ENCODE measurements at regions not wholly inside any gene's neighbourhood (a gene's known extent, or its start where the extent isn't known, plus 50 kb on each side); places are given as distances from the start of the nearest gene placed in this dataset.

GRCh38 chr4:188551156-188551555, 411.9 kb downstream of the TRIML1 start:
- ChIA-PET CTCF (no interaction called here), POLR2A (no interaction called here)
- Histone ChIP-seq H3K4me1 (ENCODE audit: control insufficient read depth, insufficient read depth, low read length) (0 out of 2 replicates have a peak, but pooled peaks cover 4% of the 10 kb centered on the region), H3K4me3 (ENCODE audit: low read depth, low read length) (no peak overlapping the region), H3K27ac (ENCODE audit: extremely low read depth, low read depth, low read length) (no peak overlapping the region), H3K9me3 (ENCODE audit: control insufficient read depth, insufficient read depth, low read depth, low read length) (no peaks in the 10 kb centered on the region), H3K36me3 (ENCODE audit: control insufficient read depth in 2 of 2, insufficient read depth in 1 of 2, low read length in 2 of 2) (no peaks in the 10 kb centered on the region)
- TF ChIP-seq, protein P1, sequence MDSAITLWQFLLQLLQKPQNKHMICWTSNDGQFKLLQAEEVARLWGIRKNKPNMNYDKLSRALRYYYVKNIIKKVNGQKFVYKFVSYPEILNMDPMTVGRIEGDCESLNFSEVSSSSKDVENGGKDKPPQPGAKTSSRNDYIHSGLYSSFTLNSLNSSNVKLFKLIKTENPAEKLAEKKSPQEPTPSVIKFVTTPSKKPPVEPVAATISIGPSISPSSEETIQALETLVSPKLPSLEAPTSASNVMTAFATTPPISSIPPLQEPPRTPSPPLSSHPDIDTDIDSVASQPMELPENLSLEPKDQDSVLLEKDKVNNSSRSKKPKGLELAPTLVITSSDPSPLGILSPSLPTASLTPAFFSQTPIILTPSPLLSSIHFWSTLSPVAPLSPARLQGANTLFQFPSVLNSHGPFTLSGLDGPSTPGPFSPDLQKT (IDR thresholded peaks at IDR 0.05; ENCODE audit: borderline replicate concordance, low read depth, low read length): no peak
- TF ChIP-seq ZNF645 (tag by site-specific recombination; IDR thresholded peaks at IDR 0.05) (no peak), ZNF274 (IDR thresholded peaks at IDR 0.05; ENCODE audit: low read length) (no peak), ZNF274 (tag by site-specific recombination; IDR thresholded peaks at IDR 0.05; ENCODE audit: borderline replicate concordance) (no peak), OVOL3 (tag by site-specific recombination; IDR thresholded peaks at IDR 0.05) (no peak), ZNF174 (tag by site-specific recombination; IDR thresholded peaks at IDR 0.05) (no peak), ZNF514 (tag by site-specific recombination; IDR thresholded peaks at IDR 0.05) (no peak), ZNF768 (tag by site-specific recombination; IDR thresholded peaks at IDR 0.05) (no peak), KLF1 (tag by site-specific recombination; IDR thresholded peaks at IDR 0.05) (no peak), ZNF138 (tag by site-specific recombination; IDR thresholded peaks at IDR 0.05; ENCODE audit: borderline replicate concordance) (no peak), ZNF214 (tag by site-specific recombination; IDR thresholded peaks at IDR 0.05; ENCODE audit: borderline replicate concordance) (no peak), ZNF391 (tag by site-specific recombination; IDR thresholded peaks at IDR 0.05; ENCODE audit: borderline replicate concordance, low read depth) (no peak), GFI1B (tag by site-specific recombination; IDR thresholded peaks at IDR 0.05) (no peak), ZNF423 (tag by site-specific recombination; IDR thresholded peaks at IDR 0.05) (no peak), ZNF660 (tag by site-specific recombination; IDR thresholded peaks at IDR 0.05) (no peak), ZNF2 (tag by site-specific recombination; IDR thresholded peaks at IDR 0.05) (no peak), ZFP3 (tag by site-specific recombination; IDR thresholded peaks at IDR 0.05; ENCODE audit: low read depth) (no peak), ZNF394 (tag by site-specific recombination; IDR thresholded peaks at IDR 0.05; ENCODE audit: borderline replicate concordance) (no peak), ZFP69B (tag by site-specific recombination; IDR thresholded peaks at IDR 0.05) (no peak)
- TF ChIP-seq, protein P2, sequence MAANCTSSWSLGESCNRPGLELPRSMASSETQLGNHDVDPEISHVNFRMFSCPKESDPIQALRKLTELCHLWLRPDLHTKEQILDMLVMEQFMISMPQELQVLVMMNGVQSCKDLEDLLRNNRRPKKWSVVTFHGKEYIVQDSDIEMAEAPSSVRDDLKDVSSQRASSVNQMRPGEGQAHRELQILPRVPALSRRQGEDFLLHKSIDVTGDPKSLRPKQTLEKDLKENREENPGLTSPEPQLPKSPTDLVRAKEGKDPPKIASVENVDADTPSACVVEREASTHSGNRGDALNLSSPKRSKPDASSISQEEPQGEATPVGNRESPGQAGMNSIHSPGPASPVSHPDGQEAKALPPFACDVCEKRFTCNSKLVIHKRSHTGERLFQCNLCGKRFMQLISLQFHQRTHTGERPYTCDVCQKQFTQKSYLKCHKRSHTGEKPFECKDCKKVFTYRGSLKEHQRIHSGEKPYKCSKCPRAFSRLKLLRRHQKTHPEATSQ (tag by site-specific recombination; IDR thresholded peaks at IDR 0.05): no peak
- TF ChIP-seq, protein P3, sequence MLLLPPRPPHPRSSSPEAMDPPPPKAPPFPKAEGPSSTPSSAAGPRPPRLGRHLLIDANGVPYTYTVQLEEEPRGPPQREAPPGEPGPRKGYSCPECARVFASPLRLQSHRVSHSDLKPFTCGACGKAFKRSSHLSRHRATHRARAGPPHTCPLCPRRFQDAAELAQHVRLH (tag by site-specific recombination; IDR thresholded peaks at IDR 0.05): no peak

DNA sequence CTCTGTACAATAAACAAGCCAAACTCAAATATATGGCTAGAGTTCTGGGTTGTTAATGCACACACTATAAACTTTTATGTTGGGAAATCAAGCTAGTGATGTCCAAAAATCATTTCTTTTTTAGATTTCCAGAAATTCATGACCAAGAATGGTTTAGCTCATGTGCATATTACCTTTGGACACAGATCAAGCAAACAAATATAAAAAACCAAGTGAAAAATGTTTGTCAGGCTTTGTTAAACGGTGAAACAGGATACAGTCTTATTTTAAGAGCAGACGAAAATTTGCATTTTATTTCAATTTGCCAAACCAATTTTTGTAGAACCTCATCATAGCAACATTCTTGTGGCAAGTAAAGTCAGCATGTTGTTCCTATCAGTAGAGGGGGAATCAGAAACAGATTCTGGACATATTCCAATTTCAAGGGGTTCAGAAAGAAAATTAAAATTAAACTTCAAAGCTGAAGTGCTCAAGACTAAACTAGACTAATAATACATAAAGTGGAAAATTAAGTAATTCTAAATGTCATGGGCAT, 413.6 kb downstream of the TRIML1 start:
- ChIA-PET CTCF (no interaction called here), POLR2A (no interaction called here)
- H3K36me3 ChIP-seq (ENCODE audit: control insufficient read depth in 2 of 2, insufficient read depth in 1 of 2, low read length in 2 of 2): no peaks in the 10 kb centered on the region
- H3K9me3 ChIP-seq (ENCODE audit: control insufficient read depth, insufficient read depth, low read depth, low read length): no peaks in the 10 kb centered on the region
- no peak overlapping the region for H3K4me3 ChIP-seq (ENCODE audit: low read depth, low read length)
- H3K4me1 ChIP-seq (ENCODE audit: control insufficient read depth, insufficient read depth, low read length): 0 out of 2 replicates have a peak, but pooled peaks cover 4% of the 10 kb centered on the region
- no peak overlapping the region for H3K27ac ChIP-seq (ENCODE audit: extremely low read depth, low read depth, low read length)
- TF ChIP-seq ZNF501 (tag by site-specific recombination; IDR thresholded peaks at IDR 0.05) (no peak), ZNF354C (tag by site-specific recombination; IDR thresholded peaks at IDR 0.05; ENCODE audit: borderline replicate concordance, low read depth) (no peak), ZNF211 (tag by site-specific recombination; IDR thresholded peaks at IDR 0.05; ENCODE audit: low read depth) (no peak), ZIC2 (tag by site-specific recombination; IDR thresholded peaks at IDR 0.05) (no peak), GLI4 (tag by site-specific recombination; IDR thresholded peaks at IDR 0.05) (no peak), ZNF560 (tag by site-specific recombination; IDR thresholded peaks at IDR 0.05; ENCODE audit: borderline replicate concordance) (no peak), ZNF16 (tag by site-specific recombination; IDR thresholded peaks at IDR 0.05; ENCODE audit: low read depth) (no peak), ZSCAN16 (tag by site-specific recombination; IDR thresholded peaks at IDR 0.05) (no peak), ZNF362 (tag by site-specific recombination; IDR thresholded peaks at IDR 0.05) (no peak), ZNF132 (tag by site-specific recombination; IDR thresholded peaks at IDR 0.05; ENCODE audit: borderline replicate concordance) (no peak), ZNF701 (tag by site-specific recombination; IDR thresholded peaks at IDR 0.05) (no peak)
- TF ChIP-seq, protein P3 (tag by site-specific recombination; IDR thresholded peaks at IDR 0.05): no peak
